GM18907 (cell line): ENCODE measurements at regions not wholly inside any gene's neighbourhood (a gene's known extent, or its start where the extent isn't known, plus 50 kb on each side); places are given as distances from the start of the nearest gene placed in this dataset.

Experiments
- ATAC-seq: cut with Tn5 transposase; IDR thresholded peaks from one replicate; pipeline ENCODE4 v1.9.1; 2021; ENCODE audit warnings: mild to moderate bottlenecking, moderate library complexity; ENCODE audit not compliant: unreplicated experiment

- ATAC-seq = no peak
Observed at GRCh38 chr11:22497474-22497873, 128.1 kb downstream of the FANCF start.

GRCh38 chr11:22491555-22492225, 133.9 kb downstream of the FANCF start:
- ATAC-seq = no peak

- no peak for ATAC-seq
Observed at GRCh38 chr11:22479971-22480720, 142.0 kb downstream of the SLC17A6 start.

- ATAC-seq = no peak
Observed at GRCh38 chr11:22479208-22479607, 141.0 kb downstream of the SLC17A6 start.

- ATAC-seq = no peak
Observed at GRCh38 chr11:22478169-22478568, 140.0 kb downstream of the SLC17A6 start.

GRCh38 chr11:22477312-22477711, 139.1 kb downstream of the SLC17A6 start:
- no peak for ATAC-seq

GRCh38 chr11:22476589-22476988, 138.4 kb downstream of the SLC17A6 start:
- no peak for ATAC-seq

GRCh38 chr11:22474616-22475015, 136.4 kb downstream of the SLC17A6 start:
- ATAC-seq = no peak

- ATAC-seq = no peak
Observed at GRCh38 chr11:22473586-22473985, 135.4 kb downstream of the SLC17A6 start.

GRCh38 chr11:22472306-22472705, 134.1 kb downstream of the SLC17A6 start:
- ATAC-seq = no peak

- no peak for ATAC-seq
Observed at GRCh38 chr11:22471385-22471784, 133.2 kb downstream of the SLC17A6 start.

GRCh38 chr11:22467741-22468140, 129.6 kb downstream of the SLC17A6 start:
- no peak for ATAC-seq

- ATAC-seq = no peak
Observed at GRCh38 chr11:22467248-22467647, 129.1 kb downstream of the SLC17A6 start.

GRCh38 chr11:22466809-22467208, 128.6 kb downstream of the SLC17A6 start:
- ATAC-seq = no peak

- ATAC-seq = no peak
Observed at GRCh38 chr11:22466351-22466750, 128.2 kb downstream of the SLC17A6 start.

- no peak for ATAC-seq
Observed at GRCh38 chr11:22465620-22466019, 127.4 kb downstream of the SLC17A6 start.

- ATAC-seq = no peak
Observed at GRCh38 chr11:22461626-22462025, 123.4 kb downstream of the SLC17A6 start.

- no peak for ATAC-seq
Observed at GRCh38 chr11:22460181-22460580, 122.0 kb downstream of the SLC17A6 start.

GRCh38 chr11:22459048-22459447, 120.9 kb downstream of the SLC17A6 start:
- ATAC-seq = no peak

GRCh38 chr11:22458161-22458560, 120.0 kb downstream of the SLC17A6 start:
- no peak for ATAC-seq

GRCh38 chr11:22456993-22457762, 119.0 kb downstream of the SLC17A6 start:
- ATAC-seq = no peak
